ENCODE measurements at regions not wholly inside any gene's neighbourhood (a gene's known extent, or its start where the extent isn't known, plus 50 kb on each side); places are given as distances from the start of the nearest gene placed in this dataset.

DNA sequence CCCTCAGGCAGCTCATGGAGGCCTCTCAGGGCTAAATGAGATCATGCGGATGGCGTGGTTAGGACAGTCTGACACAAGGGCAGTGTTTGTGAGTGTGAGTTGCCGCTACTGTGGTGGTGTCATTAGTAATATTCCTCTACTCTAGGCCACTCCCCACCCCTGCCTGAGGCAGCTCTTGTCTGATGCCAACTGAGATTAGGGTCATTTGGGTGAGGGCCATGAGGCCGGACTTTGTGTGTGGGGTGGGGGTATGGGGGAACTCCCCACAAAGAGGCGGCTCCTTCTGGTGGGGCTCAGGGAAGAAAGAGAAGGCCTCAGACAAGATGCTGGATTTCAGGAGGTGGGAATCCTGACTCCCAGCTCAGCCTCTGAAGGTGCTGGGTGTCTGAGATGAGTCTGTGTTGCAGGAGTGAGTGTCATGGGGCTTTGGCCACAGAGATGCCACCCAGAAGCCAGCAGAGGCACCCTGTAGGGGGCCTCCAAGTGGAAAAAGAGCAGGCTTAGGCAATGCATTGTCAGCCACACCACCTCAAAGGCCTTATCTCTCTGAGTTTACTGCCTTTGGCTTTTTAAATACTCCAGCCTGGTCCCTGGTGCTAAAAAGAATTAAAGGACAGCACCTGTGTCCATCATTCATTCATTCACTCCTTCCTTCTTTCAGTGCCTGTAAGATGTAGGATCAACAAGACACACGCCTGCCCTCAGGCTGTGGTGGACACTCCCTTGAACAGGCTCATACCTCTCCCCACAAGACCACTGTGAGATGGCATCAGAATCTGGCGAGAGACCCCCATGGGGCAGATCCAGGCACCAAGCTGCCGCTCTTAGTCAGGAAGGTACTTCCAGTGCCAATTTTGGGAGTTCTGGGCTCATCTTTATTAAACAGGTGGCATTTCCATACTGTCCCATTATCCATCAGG is 175.2 kb downstream of the MRPL14 start (continued):
- TF ChIP-seq ZNF687 (CRISPR knock-in tag; IDR thresholded peaks at IDR 0.05) (peak; percentile 17; the same call in 1 of the 2 replicates), ZNF24 (IDR thresholded peaks at IDR 0.05) (peak; percentile 62), FIP1L1 (IDR thresholded peaks at IDR 0.05; ENCODE audit: borderline replicate concordance, insufficient read depth, low read depth, low read length) (no peak), ZNF558 (CRISPR knock-in tag; IDR thresholded peaks at IDR 0.05; ENCODE audit: borderline replicate concordance) (0 out of 2 replicates have a peak, but pooled peaks have one; percentile 62), ZBTB4 (CRISPR knock-in tag; IDR thresholded peaks at IDR 0.05; ENCODE audit: borderline replicate concordance) (0 out of 2 replicates have a peak, but pooled peaks have one; percentile 14)
